ENCODE measurements at regions not wholly inside any gene's neighbourhood (a gene's known extent, or its start where the extent isn't known, plus 50 kb on each side); places are given as distances from the start of the nearest gene placed in this dataset.

GRCh38 chr9:12231832-12232231 lies 461.4 kb upstream of the TYRP1 start:
- TF ChIP-seq CTCF (IDR thresholded peaks at IDR 0.05) (no peak), EP300 (IDR thresholded peaks at IDR 0.05) (no peak)

Measured in suprapubic skin (tissue), 3 donors.